HG03066 (cell line): ENCODE measurements at regions not wholly inside any gene's neighbourhood (a gene's known extent, or its start where the extent isn't known, plus 50 kb on each side); places are given as distances from the start of the nearest gene placed in this dataset.
A peak's percentile ranks its signal among the peaks of the same experiment; 100 is the strongest.
"Not testable (repeated sequence)": the region's sequence is repeated elsewhere in the genome, so short reads cannot be mapped to it uniquely, and the experiment has no call there.

ENCODE experiments used
- ATAC-seq: cut with Tn5 transposase; IDR thresholded peaks from one replicate; pipeline ENCODE4 v1.9.1; 2021; ENCODE audit warnings: low read depth; ENCODE audit not compliant: unreplicated experiment

DNA sequence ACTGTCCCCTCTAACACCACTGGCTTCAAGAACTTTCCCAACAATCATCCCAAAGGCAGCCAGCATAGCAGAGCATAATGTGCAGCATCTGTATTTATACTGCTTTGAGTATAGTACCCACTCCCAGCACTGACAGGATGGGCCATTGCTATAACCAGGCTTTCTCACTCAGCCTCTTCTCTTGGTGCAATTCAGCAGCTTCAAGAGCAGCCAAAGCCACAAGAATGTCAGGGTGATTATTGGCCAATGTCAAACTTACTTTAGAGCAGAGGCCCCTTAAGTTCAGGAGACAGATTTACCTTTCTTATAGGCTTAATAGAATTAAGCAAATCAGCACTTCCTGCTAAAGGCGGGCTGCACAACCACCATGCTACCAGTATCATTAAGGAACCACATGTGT lies 232.4 kb upstream of the RSPO3 start:
- ATAC-seq: no peak

DNA sequence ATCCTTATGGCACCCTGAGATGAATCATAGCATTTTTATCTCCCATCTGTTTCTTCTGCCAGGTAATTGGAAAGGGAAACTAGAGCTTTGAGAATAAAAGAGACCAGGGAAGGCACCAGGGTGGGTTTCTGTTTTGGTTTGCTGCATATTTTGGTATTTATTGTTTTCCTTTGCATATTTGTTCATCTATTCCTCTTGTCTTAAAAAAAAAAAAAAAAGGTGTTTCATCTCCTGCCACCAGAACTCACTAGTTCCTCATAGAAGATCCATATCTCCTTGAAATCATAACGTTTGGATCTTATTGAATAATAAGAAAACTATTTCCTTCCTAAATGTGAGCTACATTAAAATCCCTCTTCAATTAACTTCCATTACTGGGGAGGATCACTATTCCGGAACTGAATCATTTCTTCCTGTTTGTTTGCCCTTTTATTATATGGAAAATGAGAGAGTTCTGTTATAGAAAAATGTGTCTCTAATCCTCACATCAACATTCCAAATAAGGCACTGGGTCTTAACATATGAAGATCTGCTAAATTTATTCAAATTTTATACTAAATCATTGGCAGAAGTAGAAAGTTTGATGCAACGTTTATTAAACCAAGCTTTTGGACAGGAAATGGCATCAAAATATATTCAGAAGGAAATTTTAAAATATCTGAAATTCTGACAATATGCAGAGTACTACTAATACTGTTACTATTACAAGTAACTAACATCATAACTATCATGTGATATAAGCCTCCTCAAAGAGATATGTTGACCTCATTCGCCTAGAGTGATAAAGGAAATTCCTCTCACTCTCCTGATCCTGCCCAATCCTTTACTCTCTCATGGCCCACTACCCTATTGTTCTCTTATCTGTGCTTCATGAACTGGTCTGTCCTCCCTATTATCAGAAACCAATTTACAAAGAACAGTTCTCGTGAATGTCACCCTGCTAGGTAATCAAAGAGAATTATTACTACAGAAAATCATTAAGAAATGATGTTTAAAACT lies 229.4 kb upstream of the RSPO3 start:
- ATAC-seq: no peak

DNA sequence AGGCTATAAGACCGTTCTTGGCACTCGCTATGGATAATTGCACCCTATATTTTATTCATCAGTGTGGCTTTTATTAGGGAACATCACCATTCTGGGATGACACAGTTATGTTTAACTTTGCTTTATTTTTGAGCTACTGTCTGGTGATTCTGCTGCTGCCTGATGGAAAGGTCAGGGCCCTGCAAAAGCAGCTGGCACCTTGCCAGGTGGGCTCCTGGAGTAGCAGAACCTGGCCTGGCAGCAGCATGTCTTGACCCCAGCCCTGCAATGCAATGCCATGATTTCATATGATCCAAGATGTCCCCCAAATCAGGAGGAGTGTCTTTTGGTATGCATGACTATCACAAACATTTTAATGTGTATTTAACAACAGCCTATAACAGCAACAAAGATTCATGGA lies 228.4 kb upstream of the RSPO3 start:
- no peak for ATAC-seq

DNA sequence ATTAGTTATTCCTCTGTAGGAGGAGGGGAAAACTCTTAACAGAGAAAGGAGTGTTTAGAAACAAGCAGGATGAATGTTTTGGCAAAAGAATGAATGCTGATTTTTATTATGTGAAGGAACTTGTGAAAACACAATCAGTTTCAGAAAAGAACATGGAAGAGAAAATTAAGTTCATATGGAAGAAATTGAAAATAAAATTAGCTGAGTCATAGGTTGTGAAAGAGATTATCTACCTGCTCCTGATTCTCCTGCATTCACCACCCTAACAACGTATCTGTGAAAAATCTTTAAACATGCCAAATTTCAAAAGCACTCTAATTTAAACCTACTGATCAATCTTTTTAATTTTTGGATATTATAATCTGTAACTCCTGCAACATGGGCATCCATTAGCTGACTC lies 227.3 kb upstream of the RSPO3 start:
- ATAC-seq: no peak

DNA sequence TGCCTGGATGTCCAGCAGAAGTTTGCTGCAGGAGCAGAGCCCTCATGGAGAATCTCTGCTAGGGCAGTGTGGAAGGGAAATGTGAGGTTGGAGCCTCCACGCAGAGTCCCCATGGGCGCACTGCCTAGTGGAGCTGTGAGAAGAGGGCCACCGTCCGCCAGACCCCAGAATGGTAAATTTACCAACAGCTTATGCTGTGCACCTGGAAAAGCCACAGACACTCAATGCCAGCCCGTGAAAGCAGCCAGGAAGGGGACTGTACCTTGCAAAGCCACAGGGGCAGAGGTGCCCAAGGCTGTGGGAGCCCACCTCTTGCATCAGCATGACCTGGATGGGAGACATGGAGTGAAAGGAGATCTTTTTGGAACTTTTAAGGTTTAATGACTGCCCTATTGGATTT lies 225.6 kb upstream of the RSPO3 start:
- ATAC-seq: not testable (repeated sequence)

DNA sequence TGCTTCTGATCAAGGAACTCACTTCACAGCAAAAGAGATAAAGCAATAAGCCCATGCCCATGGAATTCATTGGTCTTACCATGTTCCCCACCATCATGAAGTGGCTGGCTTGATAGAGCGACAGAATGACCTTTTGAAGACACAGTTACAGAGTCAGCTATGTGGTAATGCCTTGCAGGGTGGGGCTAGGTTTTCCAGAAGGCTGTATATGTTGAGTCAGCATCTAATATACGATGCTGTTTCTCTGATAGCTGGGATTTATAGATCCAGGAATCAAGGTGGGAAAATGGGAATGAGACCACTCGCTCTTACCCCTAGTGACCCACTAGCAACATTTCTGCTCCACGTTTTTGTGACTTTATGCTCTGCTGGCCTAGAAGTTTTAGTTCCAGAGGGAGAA lies 220.7 kb upstream of the RSPO3 start:
- no peak for ATAC-seq

DNA sequence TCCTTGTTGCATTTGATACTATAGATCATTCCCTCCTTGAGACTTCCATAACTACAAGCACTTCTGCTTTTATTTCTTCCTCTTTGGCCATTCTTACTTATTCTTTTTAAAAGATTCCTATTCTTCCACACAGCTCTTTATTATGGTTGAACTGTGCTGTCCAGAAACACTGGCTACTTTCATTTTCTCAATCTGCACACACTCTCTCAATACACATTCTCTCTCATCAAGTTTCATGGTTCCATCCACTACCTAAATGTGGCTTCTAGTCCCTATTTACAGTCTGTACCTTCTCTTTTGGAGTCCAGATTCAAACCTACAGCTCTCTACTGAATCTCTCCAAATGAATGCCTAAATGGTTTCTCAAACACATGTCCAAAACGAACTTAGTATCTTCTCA lies 214.3 kb upstream of the RSPO3 start:
- ATAC-seq: no peak

DNA sequence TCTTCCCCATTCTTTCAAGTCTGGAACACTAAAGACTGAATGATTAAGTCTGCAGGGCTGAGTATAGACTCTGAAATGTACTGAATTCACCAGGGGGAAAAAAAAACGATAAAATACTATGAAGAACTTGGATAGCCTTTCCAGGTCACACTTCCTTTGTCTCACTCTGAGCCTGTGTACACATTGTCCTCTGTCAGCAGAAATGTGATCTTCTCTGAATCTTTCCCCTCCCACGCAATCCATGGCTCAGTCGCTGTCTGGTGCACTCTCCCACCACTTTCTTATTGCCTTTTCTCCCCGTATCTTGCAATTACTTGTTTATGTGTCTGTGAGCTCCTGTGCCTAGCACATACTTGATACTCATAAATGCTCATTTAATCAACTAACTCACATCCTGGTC lies 212.6 kb upstream of the RSPO3 start:
- no peak for ATAC-seq

DNA sequence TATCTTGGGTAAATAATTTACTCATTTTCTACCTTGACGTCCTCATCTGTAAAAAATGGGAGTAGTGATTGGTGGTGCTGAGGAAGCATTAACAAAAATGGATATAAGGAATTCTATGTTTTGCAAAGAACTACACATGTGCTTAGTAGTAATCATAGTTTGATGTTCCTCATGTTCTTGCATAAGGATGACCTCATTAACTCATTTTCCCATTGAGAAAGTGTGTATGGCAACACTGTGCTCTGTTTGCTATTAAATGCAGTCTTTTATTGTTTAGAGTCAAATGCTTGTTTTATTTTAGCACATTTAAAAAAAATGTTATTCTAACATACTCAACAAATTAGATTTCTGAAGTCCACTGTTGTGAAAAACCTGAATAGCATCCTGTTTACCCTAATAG lies 211.2 kb upstream of the RSPO3 start:
- no peak for ATAC-seq

DNA sequence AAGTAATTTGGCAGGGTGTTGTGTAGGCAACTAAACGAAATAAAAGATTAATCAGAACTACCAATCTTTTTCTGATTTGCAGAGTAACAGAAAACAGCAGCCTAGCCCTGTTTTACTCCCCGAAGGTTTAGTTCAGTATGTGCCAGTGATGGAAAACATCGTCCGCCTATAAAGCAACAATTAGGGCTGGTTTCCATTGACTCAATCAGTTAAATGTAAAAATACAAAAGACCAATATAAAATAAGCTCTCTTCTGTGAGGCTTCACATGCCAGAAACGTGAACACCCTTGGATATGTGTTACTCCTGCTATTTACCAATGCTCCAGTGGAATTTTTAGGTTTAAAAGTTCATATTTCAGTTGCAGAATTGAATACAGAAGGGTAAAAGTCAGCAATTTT lies 210.5 kb upstream of the RSPO3 start:
- no peak for ATAC-seq

DNA sequence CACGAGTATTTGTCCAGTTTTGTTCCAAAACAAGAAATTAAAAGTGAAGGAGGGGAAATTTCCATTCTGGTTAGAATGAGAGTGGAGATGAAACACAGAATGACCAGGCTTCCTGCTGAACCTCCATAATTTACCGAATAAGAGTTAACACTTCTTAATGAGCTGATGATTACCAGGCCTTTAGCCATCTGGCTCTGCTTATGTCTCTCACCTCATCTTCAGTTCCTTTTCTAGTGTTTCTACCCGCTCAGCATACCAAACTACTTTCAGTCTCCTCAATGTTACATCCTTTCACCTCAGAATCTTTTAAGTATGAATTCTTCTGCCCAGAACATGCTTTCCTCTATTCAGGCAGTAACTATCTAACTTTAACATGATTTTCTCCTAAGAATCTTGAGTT lies 209.0 kb upstream of the RSPO3 start:
- peak; percentile 58 for ATAC-seq

DNA sequence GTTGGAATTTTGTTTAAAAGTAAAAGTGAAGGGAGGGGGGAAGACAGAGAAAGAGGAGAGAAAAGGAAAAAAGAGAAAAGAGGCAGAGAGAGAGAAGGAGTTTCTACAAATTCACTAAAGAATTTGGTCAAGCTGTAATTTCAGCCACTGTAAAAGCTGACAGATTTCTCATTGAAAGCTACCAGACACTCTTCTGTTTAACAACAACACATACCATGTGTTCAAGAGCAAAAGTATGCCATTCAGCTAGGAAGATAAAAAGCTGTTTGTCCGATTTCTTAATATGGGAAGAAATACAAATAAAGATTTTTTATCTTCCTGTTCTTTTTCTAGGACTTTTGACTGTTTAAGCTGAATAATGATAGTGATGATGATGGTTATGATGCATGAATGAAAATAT lies 204.8 kb upstream of the RSPO3 start:
- ATAC-seq: no peak

DNA sequence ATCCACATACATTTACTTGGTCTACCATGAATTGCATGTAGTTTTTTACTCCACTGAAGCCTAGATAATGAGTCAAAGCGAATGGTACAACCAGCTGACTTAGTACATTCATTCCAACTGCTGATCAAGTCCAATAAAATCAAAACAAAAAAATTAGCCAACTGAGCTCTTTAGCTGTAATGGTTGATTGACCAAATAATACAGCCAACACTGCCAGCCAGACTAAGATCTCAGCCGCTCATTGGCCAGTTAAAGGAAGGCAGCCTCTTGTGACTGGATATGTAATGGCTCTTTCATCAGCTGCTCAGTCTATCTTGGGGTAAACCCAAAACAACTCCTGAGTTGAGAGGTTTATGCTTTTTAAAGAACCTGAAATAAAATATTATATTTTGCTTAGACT lies 204.3 kb upstream of the RSPO3 start:
- no peak for ATAC-seq

DNA sequence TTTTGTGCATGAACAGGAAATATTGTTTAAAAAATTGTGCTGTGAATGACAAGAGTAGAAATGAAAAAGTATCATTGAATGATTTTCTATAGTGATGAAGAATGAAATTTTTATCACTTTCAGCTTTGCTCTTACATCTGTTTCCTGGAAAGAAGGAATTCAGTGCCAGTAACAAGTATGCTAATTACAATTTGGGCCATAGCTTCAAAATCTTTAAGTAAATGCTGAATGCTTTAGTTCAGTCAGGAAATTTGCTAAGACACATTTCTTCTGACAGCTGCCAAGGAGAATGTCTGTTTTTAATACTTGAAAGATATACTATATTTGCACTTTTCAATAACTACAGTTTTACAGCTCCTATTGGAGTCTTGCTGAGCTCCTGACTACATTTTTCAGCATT lies 203.7 kb upstream of the RSPO3 start:
- no peak for ATAC-seq

DNA sequence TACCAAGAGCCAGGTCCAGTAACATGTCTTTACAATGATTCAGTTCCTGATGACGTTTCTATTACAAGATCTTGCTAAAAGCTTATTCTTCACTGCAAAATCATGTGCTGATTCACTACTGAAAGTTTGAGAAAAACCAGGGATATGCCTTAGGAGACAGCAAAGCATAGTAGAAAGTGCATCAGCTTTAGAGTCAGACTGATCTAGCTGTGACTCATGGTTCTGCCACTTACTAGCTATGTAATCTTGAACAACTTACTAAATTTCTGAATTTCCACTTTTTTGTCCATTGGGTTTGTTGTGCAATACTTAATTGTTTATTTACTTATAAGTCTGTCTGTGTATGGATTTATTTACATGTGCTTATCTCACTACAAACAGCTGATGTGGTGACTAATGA lies 198.5 kb upstream of the RSPO3 start:
- no peak for ATAC-seq

DNA sequence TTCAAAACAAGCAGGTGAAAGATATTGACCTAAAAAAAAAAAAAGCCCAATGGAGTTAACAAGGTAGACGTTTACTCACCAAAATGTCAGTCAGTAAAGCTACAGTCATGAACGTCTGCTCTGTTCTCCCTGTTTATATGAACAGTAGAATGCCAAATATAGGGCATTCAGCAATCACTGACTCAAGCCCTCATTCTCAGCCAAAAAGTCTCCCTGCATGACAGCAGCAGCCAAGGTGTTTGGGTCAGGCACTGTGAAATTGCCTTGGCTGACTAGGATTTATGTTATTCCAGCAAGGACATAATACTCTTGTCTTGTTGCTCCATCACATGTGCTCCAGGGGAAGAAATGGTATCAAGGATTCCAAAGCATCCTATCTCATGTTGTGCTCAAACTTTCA lies 194.7 kb upstream of the RSPO3 start:
- no peak for ATAC-seq

DNA sequence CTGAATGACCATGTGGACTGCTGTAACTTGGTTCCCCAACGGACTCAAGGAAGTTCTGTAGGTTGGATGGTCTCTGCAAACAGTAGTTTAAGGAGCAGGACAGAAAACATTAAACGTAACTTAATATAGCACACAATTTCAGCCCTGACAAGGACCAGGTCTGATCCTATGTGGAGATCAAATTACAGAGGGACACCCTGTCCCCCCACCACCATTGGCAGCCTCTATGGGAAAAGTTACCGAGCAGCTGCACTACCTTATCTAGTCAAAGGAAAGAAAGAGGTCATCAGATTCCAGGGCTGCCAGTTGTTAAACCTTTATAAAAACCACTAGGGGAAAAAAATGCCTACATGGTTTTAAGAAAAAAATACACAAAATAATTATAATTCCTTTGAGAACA lies 191.5 kb upstream of the RSPO3 start:
- no peak for ATAC-seq

DNA sequence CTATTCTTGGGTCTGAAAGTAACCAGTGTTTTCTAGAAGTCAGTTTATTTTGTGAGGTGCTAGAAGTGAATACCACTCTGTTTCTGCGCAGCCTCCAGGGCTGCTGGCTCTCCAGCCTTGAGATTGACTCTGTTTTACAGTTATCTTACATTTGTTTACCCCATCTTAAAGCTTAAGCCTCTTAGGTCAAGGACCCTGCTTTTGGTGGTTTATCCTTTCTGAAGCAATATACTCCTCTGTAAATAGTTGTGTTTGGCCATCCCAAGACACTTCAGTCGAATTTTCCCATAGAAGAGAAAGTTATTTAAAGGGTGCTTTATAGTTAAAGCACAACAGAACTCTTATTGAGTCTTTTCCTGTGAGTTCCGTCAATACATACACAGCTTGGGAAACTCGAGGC lies 190.6 kb upstream of the RSPO3 start:
- no peak for ATAC-seq

DNA sequence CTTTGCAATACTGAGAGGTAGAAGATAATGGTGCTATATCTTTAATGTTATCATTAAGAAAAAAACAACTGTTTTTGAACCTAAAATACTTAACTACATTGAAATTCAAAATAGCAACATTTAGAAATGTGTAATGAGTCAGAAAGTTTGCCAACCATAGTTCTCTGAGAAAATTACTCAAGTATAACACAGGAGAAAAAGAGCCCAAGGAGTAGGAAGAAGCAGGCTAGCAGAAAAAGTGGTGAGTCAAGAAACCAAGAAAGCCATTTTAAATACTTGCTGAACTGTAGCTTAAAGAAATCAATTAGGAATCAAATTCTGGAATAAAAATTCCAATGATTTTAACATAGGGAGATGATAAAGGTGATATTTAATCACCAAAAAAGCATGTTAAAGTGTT lies 181.0 kb upstream of the RSPO3 start:
- no peak for ATAC-seq

DNA sequence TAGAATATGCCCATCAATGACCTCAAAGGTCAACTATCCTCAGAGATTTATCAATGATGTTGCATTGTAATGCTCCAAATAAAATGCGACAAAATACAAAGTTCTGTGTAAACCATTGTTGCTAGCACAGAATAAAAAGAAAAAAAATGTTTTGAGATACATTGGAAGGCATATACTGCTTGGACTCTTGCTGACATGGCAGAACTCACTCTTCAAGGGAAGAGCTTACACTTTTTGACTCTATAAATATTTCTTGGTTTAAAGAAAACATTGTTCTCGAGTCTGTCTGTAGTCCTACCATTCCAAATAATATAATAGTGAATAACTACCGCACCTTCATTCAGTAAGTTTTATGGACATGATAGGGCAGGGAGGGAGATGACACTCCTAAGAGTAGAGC lies 178.7 kb upstream of the RSPO3 start:
- ATAC-seq: no peak

DNA sequence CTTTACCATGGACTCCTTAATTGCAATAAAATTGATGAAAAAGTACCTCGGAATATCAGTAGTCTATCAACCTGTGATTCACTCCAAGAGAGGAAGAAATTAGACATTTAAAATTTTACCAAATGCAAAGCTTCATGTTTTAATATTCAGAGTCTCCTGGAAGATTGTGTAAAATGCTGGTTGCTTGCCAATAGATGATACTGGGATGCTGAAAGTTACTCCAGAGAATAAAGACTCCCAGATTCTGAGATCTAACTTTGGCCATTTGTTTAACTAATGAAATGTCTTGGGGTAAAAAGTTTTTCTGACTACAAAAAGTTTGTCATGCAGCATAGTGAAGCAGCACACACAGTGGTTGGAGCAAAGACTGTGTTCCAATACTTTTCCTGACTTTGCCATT lies 176.7 kb upstream of the RSPO3 start:
- ATAC-seq: no peak

DNA sequence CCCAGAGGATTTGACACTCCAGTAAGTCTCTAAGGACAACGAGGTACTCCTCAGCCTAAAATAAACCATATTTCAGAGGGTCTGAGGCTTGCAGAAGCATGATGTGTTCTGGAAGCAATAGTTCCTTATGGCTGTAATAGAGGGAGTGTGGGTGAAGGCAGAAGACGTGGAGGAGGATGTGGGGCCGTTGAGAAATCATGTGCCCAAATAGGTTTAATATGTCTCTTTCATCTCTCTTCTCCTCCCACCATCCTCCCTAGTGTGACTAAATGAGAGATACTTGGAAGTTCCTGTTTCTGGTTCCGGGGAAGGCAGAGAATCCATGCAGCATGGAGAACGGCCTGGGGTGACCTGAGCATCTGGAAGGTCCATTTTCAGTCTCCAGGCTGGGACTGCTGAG lies 174.0 kb upstream of the RSPO3 start:
- ATAC-seq: no peak
